ENCODE measurements at regions not wholly inside any gene's neighbourhood (a gene's known extent, or its start where the extent isn't known, plus 50 kb on each side); places are given as distances from the start of the nearest gene placed in this dataset.

- Histone ChIP-seq H3K27ac (no peak overlapping the region), H3K4me1 (no peaks in the 10 kb centered on the region), H3K9me3 (no peaks in the 10 kb centered on the region), H3K36me3 (no peaks in the 10 kb centered on the region), H3K27me3 (no peaks in the 10 kb centered on the region), H3K4me3 (no peak overlapping the region)
- intact Hi-C loops (cut with DNase I), result no loop called here
- TF ChIP-seq POLR2A (IDR thresholded peaks at IDR 0.05) (no peak), CTCF (IDR thresholded peaks at IDR 0.05) (no peak), POLR2AphosphoS5 (IDR thresholded peaks at IDR 0.05; ENCODE audit: insufficient read depth in 1 of 2, low read depth in 1 of 2) (no peak)
- DNase-seq (ENCODE audit: extremely low spot score in 2 of 2), result no peak
Measured at GRCh38 chr7:49386792-49387191, 386.6 kb upstream of the VWC2 start.

- intact Hi-C loops (cut with DNase I), result no loop called here
- H3K36me3 ChIP-seq, result no peaks in the 10 kb centered on the region
- H3K9me3 ChIP-seq, result no peaks in the 10 kb centered on the region
- no peak overlapping the region for H3K27ac ChIP-seq
- H3K4me3 ChIP-seq, result no peak overlapping the region
- no peaks in the 10 kb centered on the region for H3K27me3 ChIP-seq
- no peaks in the 10 kb centered on the region for H3K4me1 ChIP-seq
- no peak for DNase-seq (ENCODE audit: extremely low spot score in 2 of 2)
- TF ChIP-seq POLR2A (IDR thresholded peaks at IDR 0.05), result no peak
- TF ChIP-seq POLR2AphosphoS5 (IDR thresholded peaks at IDR 0.05; ENCODE audit: insufficient read depth in 1 of 2, low read depth in 1 of 2), result no peak
Measured at GRCh38 chr7:49389871-49390479, 383.5 kb upstream of the VWC2 start.

- H3K36me3 ChIP-seq, result no peaks in the 10 kb centered on the region
- intact Hi-C loops (cut with DNase I), result no loop called here
- no peak for TF ChIP-seq POLR2AphosphoS5 (IDR thresholded peaks at IDR 0.05; ENCODE audit: insufficient read depth in 1 of 2, low read depth in 1 of 2)
- no peak for TF ChIP-seq POLR2A (IDR thresholded peaks at IDR 0.05)
- no peak for TF ChIP-seq CTCF (IDR thresholded peaks at IDR 0.05)
- no peak overlapping the region for H3K4me3 ChIP-seq
- H3K9me3 ChIP-seq, result no peaks in the 10 kb centered on the region
- no peak overlapping the region for H3K27ac ChIP-seq
- DNase-seq (ENCODE audit: extremely low spot score in 2 of 2), result no peak
- no peaks in the 10 kb centered on the region for H3K27me3 ChIP-seq
- H3K4me1 ChIP-seq, result peaks cover 5% of the 10 kb centered on the region
Measured at GRCh38 chr7:49396229-49396628, 377.2 kb upstream of the VWC2 start.

DNA sequence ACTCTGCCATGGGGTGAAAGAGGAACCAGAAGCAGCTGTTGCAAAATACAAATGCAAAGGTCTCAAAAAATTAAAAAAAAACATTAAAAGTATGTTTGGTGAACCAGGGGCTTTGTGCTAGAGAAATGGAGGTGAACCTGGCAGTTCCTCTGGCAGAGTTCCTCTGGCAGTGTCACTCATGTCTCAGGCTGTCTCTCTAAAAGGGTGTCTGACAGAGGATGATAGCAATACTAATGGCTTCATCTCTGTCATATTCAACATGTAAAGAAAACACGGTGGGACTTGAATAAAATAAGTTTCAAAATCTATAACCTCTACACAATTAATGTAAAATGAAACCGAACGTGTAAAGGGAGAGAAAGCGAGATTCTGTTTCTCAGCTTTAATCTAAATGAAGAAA is 375.7 kb upstream of the VWC2 start:
- Histone ChIP-seq H3K27ac (no peak overlapping the region), H3K4me1 (peaks cover 5% of the 10 kb centered on the region), H3K9me3 (no peaks in the 10 kb centered on the region), H3K27me3 (no peaks in the 10 kb centered on the region), H3K4me3 (no peak overlapping the region), H3K36me3 (no peaks in the 10 kb centered on the region)
- no peak for TF ChIP-seq CTCF (IDR thresholded peaks at IDR 0.05)
- no peak for TF ChIP-seq POLR2A (IDR thresholded peaks at IDR 0.05)
- no peak for TF ChIP-seq POLR2AphosphoS5 (IDR thresholded peaks at IDR 0.05; ENCODE audit: insufficient read depth in 1 of 2, low read depth in 1 of 2)
- intact Hi-C loops (cut with DNase I), result no loop called here
- no peak for DNase-seq (ENCODE audit: extremely low spot score in 2 of 2)

DNA sequence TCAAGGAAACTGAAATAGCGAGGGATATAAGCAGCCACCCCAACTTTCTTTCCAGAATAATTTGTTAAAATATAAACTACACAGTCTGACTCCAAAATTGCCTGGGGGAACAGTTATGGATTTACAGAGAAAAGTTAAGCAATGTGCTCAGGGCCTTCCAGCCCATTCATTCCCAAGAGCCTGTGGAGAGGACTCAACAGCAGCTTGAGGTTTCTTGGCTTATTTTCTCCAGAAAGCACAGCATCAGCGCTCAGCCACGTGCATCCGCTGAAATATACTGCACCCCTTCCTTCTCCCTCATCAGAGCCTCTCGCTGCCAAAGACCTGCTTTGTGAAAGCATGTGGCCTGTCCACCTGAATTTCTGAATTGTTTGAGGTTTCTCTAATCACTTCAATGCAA is 375.2 kb upstream of the VWC2 start:
- Histone ChIP-seq H3K36me3 (no peaks in the 10 kb centered on the region), H3K4me3 (no peak overlapping the region), H3K4me1 (peaks cover 5% of the 10 kb centered on the region), H3K27ac (no peak overlapping the region), H3K9me3 (no peaks in the 10 kb centered on the region), H3K27me3 (no peaks in the 10 kb centered on the region)
- intact Hi-C loops (cut with DNase I), result no loop called here
- no peak for DNase-seq (ENCODE audit: extremely low spot score in 2 of 2)
- TF ChIP-seq CTCF (IDR thresholded peaks at IDR 0.05) (no peak), POLR2A (IDR thresholded peaks at IDR 0.05) (no peak), POLR2AphosphoS5 (IDR thresholded peaks at IDR 0.05; ENCODE audit: insufficient read depth in 1 of 2, low read depth in 1 of 2) (no peak)
